Suppressor macrophage treated with lipopolysaccharide for 1 hour (primary cell): ENCODE measurements at regions not wholly inside any gene's neighbourhood (a gene's known extent, or its start where the extent isn't known, plus 50 kb on each side); places are given as distances from the start of the nearest gene placed in this dataset.
"Not testable (repeated sequence)": the region's sequence is repeated elsewhere in the genome, so short reads cannot be mapped to it uniquely, and the experiment has no call there.

Experiments used
- DNase-seq, 3 donors: peaks; one replicate each; pipeline ENCODE4 v3.0.0-alpha.2; 2020 to 2022

- no peak for DNase-seq
Measured at GRCh38 chr15:69554279-69554961, 101.8 kb downstream of the RPLP1 start.

- no peak for DNase-seq
Measured at GRCh38 chr15:69555080-69555479, 102.5 kb downstream of the RPLP1 start.

- no peak for DNase-seq
Measured at GRCh38 chr15:69556344-69556743, 103.7 kb downstream of the RPLP1 start.

GRCh38 chr15:69557020-69557706 is 104.5 kb downstream of the RPLP1 start:
- DNase-seq: peak in 2 of 3 donors; percentile 27

GRCh38 chr15:69557707-69558409 is 105.2 kb downstream of the RPLP1 start:
- no peak for DNase-seq

- DNase-seq: no peak
Measured at GRCh38 chr15:69559440-69560190, 107.0 kb downstream of the RPLP1 start.

- DNase-seq: no peak
Measured at GRCh38 chr15:69561071-69561784, 108.6 kb downstream of the RPLP1 start.

- DNase-seq: no peak
Measured at GRCh38 chr15:69562116-69562515, 109.5 kb downstream of the RPLP1 start.

GRCh38 chr15:69562564-69562963 is 109.9 kb downstream of the RPLP1 start:
- no peak for DNase-seq

- DNase-seq: no peak
Measured at GRCh38 chr15:69565066-69565655, 112.5 kb downstream of the RPLP1 start.

GRCh38 chr15:69567238-69567760 is 114.7 kb downstream of the RPLP1 start:
- DNase-seq: not testable (repeated sequence)

GRCh38 chr15:69568173-69569009 is 115.8 kb downstream of the RPLP1 start:
- DNase-seq: peak; percentile 32 to 51 (median 33)

- DNase-seq: no peak
Measured at GRCh38 chr15:69570454-69570853, 117.8 kb downstream of the RPLP1 start.

GRCh38 chr15:69570997-69571396 is 118.4 kb downstream of the RPLP1 start:
- DNase-seq: no peak

- DNase-seq: not testable (repeated sequence)
Measured at GRCh38 chr15:69573278-69573677, 120.7 kb downstream of the RPLP1 start.

- peak; percentile 58 to 79 (median 74) for DNase-seq
Measured at GRCh38 chr15:69573815-69574475, 121.3 kb downstream of the RPLP1 start.

GRCh38 chr15:69574506-69574905 is 121.9 kb downstream of the RPLP1 start:
- DNase-seq: peak; percentile 67 to 76 (median 73)

GRCh38 chr15:69575387-69575786 is 122.8 kb downstream of the RPLP1 start:
- no peak for DNase-seq

GRCh38 chr15:69576035-69576526 is 123.5 kb downstream of the RPLP1 start:
- peak; percentile 69 to 86 (median 83) for DNase-seq

- no peak for DNase-seq
Measured at GRCh38 chr15:69576948-69577351, 124.3 kb downstream of the RPLP1 start.
